Gastroesophageal sphincter (tissue), 4 donors: ENCODE measurements at regions not wholly inside any gene's neighbourhood (a gene's known extent, or its start where the extent isn't known, plus 50 kb on each side); places are given as distances from the start of the nearest gene placed in this dataset.

ENCODE experiments used
- ATAC-seq: fragments of 150-250 bp; one replicate; pipeline ENCODE4 v1.9.1; 2016; ENCODE audit warnings: mild to moderate bottlenecking, moderate library complexity
- H3K27ac ChIP-seq, 4 donors: fragments of 200-600 bp; sonication (generic) in 3 of 4; 1 replicate in 3 of 4; 2 replicates in 1 of 4; pipeline ENCODE4 v1.5.1; 2016 to 2019
- H3K27me3 ChIP-seq: fragments of 200-600 bp; sonication (generic); one replicate; pipeline ENCODE4 v1.5.1; 2019
- H3K36me3 ChIP-seq, 2 donors: fragments of 200-600 bp; sonication (generic); one replicate each; pipeline ENCODE4 v1.5.1; 2019; ENCODE audit warnings: control low read depth in 1 of 2
- H3K4me1 ChIP-seq, 3 donors: fragments of 200-600 bp; sonication (generic); 1 replicate in 2 of 3; 2 replicates in 1 of 3; pipeline ENCODE4 v1.5.1; 2016 to 2019; ENCODE audit warnings: control low read depth in 2 of 3
- H3K4me3 ChIP-seq, 2 donors: fragments of 200-600 bp; sonication (generic); one replicate each; pipeline ENCODE4 v1.5.1; 2019; ENCODE audit warnings: mild to moderate bottlenecking in 1 of 2, moderate library complexity in 1 of 2
- H3K9me3 ChIP-seq, 3 donors: fragments of 200-600 bp; sonication (generic); one replicate each; pipeline ENCODE4 v1.5.1; 2017 to 2019; ENCODE audit warnings: control low read depth in 2 of 3
- EP300 ChIP-seq: sonication (generic); formaldehyde crosslinking; IDR thresholded peaks from one replicate; pipeline ENCODE4 v1.6.1; 2017; ENCODE audit warnings: antibody characterized with exemption, mild to moderate bottlenecking
- POLR2A ChIP-seq, 2 donors: fragments of 450-650 bp; IDR thresholded peaks; one replicate each; pipeline ENCODE4 v1.6.1; 2017; ENCODE audit warnings: antibody characterized with exemption in 2 of 2, mild to moderate bottlenecking in 2 of 2, moderate library complexity in 1 of 2
- POLR2AphosphoS5 ChIP-seq: sonication (generic); formaldehyde crosslinking; IDR thresholded peaks from one replicate; pipeline ENCODE4 v1.6.1; 2017; ENCODE audit warnings: antibody characterized with exemption
- WGBS, 2 donors: methylation state at CpG; one replicate each; pipeline ENCODE4 v1.1.5; 2018; ENCODE audit warnings: low coverage in 1 of 2; 5-methylcytosine and 5-hydroxymethylcytosine counted together
- TF ChIP-seq, protein P1 (sequence below), 4 experiments: fragments of 200-600 bp in 2 of 4; fragments of 450-650 bp in 2 of 4; sonication (generic) in 1 of 4; IDR thresholded peaks; one replicate each; pipeline ENCODE4 v1.5.1; 2017 to 2019; ENCODE audit warnings: antibody characterized with exemption in 4 of 4, mild to moderate bottlenecking in 2 of 4, moderate library complexity in 2 of 4

DNA sequence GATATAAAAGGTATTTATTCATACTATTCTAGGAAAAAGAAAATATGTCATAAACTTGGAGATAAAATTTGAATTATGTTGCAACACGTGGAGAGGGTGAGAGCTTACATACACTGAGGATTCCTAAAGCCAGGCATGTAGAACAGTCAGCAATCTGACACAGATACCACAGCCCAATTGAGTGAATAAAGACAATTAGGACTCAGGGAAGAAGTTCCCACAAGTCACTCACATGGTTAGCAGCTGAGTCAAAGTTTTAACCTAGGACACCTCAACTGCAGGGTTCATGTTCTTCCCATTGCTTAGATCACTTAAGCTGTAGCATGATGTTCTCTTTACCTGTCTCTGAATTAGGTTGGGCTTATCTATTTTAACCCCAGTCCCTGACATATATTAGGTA lies 189.5 kb downstream of the CMPK2 start:
- no peak for ATAC-seq
- Histone ChIP-seq H3K36me3 (no peaks in the 10 kb centered on the region), H3K4me3 (no peak overlapping the region), H3K9me3 (no peaks in the 10 kb centered on the region), H3K27ac (no peak overlapping the region), H3K27me3 (no peaks in the 10 kb centered on the region), H3K4me1 (no peaks in the 10 kb centered on the region)
- WGBS, 2 donors, result 20 to 40% methylated on average over 1 of the region's 1 CpG
- TF ChIP-seq POLR2AphosphoS5 (no peak), POLR2A (IDR thresholded peaks at IDR 0.05) (no peak), EP300 (no peak)
- TF ChIP-seq, protein P1, sequence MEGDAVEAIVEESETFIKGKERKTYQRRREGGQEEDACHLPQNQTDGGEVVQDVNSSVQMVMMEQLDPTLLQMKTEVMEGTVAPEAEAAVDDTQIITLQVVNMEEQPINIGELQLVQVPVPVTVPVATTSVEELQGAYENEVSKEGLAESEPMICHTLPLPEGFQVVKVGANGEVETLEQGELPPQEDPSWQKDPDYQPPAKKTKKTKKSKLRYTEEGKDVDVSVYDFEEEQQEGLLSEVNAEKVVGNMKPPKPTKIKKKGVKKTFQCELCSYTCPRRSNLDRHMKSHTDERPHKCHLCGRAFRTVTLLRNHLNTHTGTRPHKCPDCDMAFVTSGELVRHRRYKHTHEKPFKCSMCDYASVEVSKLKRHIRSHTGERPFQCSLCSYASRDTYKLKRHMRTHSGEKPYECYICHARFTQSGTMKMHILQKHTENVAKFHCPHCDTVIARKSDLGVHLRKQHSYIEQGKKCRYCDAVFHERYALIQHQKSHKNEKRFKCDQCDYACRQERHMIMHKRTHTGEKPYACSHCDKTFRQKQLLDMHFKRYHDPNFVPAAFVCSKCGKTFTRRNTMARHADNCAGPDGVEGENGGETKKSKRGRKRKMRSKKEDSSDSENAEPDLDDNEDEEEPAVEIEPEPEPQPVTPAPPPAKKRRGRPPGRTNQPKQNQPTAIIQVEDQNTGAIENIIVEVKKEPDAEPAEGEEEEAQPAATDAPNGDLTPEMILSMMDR (IDR thresholded peaks at IDR 0.05), result no peak

DNA sequence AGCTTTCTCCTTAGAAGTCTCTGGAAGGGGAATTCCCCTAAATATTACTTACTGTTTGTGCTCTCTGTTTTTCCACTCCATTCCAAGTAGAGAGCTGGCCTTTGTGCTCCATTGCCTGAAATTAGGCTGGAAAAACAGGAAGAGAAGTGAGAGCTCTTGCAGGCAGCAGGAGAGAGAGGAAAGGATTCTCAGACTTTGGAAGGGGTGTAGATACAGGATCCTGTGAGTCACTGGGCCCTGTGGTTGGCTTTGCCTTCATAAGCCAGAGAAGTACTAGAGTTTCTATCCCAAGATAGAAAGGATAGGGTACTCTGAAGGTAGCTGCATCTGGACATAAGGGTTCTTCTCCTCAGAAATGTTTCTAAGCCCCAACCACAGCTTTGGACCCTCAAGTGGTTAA lies 188.9 kb downstream of the CMPK2 start:
- Histone ChIP-seq H3K27ac (no peak overlapping the region), H3K4me1 (no peaks in the 10 kb centered on the region), H3K4me3 (no peak overlapping the region), H3K36me3 (no peaks in the 10 kb centered on the region), H3K9me3 (no peaks in the 10 kb centered on the region), H3K27me3 (no peaks in the 10 kb centered on the region)
- TF ChIP-seq, protein P1 (IDR thresholded peaks at IDR 0.05), result no peak
- no peak for TF ChIP-seq POLR2A (IDR thresholded peaks at IDR 0.05)
- no peak for TF ChIP-seq POLR2AphosphoS5
- TF ChIP-seq EP300, result no peak
- no peak for ATAC-seq

DNA sequence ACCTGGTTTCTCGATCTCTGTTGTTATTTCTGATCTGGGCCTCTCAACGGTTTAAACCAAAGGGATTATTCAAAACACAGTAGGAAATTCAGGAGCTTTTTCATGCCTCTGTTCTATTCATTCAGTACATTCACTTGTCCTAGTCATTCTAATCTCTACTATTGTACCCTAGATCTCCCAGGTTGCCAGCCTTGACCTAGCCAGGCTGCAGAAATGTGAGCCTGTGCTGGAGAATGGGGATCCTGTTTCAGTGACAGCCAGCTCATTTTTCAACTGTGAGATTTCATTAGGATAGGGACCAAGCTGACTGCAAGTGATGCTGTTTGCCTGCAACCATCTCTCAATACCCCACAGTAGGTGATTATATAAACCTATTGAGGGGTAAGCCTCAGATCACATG lies 186.2 kb downstream of the CMPK2 start:
- TF ChIP-seq, protein P1 (IDR thresholded peaks at IDR 0.05), result no peak
- TF ChIP-seq POLR2A (IDR thresholded peaks at IDR 0.05) (no peak), POLR2AphosphoS5 (no peak), EP300 (no peak)
- Histone ChIP-seq H3K36me3 (no peaks in the 10 kb centered on the region), H3K9me3 (no peaks in the 10 kb centered on the region), H3K4me1 (no peaks in the 10 kb centered on the region), H3K27ac (no peak overlapping the region), H3K4me3 (no peak overlapping the region), H3K27me3 (no peaks in the 10 kb centered on the region)
- 33 to 78% methylated on average over 1 to 2 of the region's 2 CpGs for WGBS, 2 donors
- no peak for ATAC-seq

DNA sequence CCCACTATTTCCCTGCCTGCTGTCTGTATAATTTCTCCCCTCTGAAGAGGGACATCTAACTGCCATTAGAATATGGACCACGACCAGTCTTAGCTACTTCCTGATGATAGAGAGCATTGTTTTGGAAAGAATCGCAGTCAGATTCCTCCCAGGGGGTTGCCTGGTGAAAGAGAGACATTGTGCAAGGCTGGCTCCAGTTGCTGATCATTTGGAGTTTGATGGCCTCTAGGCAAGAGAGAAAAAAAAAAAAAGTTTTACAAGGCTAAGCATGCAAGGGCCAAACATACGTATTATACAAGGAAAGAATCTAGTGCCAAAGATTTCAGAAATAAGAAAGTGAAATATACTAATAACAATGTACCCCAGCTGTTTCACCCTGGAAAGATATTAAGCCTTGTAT lies 182.2 kb downstream of the CMPK2 start:
- Histone ChIP-seq H3K36me3 (no peaks in the 10 kb centered on the region), H3K27me3 (no peaks in the 10 kb centered on the region), H3K4me3 (no peak overlapping the region), H3K4me1 (no peaks in the 10 kb centered on the region), H3K9me3 (peaks cover 0 to 10% (median 0%) of the 10 kb centered on the region in 3 donors), H3K27ac (no peak overlapping the region)
- TF ChIP-seq, protein P1 (IDR thresholded peaks at IDR 0.05), result no peak
- TF ChIP-seq POLR2AphosphoS5 (no peak), POLR2A (IDR thresholded peaks at IDR 0.05) (no peak), EP300 (no peak)
- 30 to 86% methylated on average over 1 to 2 of the region's 3 CpGs for WGBS, 2 donors
- no peak for ATAC-seq

DNA sequence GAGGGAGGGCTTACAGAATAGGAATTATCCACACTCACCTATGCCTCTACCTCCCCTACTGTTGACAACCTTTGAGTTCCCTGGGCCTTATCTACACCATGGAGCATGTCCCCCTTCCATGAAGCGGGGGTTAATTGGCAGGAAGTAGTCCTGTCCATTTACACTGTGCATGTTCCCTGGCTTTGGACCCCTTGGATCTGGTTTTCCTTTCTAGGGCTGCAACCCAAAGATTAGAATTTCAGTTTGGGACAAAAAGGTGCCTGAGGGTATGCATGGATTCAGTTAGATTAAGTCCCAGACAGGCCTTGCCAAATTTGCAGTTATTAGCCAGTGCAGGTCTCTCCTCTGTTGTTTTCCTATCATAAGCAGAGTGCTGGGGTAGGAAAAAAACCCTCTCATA lies 180.3 kb downstream of the CMPK2 start:
- Histone ChIP-seq H3K27ac (no peak overlapping the region), H3K4me3 (no peak overlapping the region), H3K36me3 (no peaks in the 10 kb centered on the region), H3K27me3 (no peaks in the 10 kb centered on the region), H3K4me1 (no peaks in the 10 kb centered on the region), H3K9me3 (peaks cover 0 to 10% (median 0%) of the 10 kb centered on the region in 3 donors)
- TF ChIP-seq POLR2A (IDR thresholded peaks at IDR 0.05) (no peak), POLR2AphosphoS5 (no peak), EP300 (no peak)
- TF ChIP-seq, protein P1 (IDR thresholded peaks at IDR 0.05), result no peak
- no peak for ATAC-seq
- WGBS, 2 donors, result 100% methylated on average over 1 of the region's 1 CpG; no CpG with 5 or more reads in 1 of the 2 donors
